Effector memory CD8-positive, alpha-beta T cell (primary cell): ENCODE measurements at regions not wholly inside any gene's neighbourhood (a gene's known extent, or its start where the extent isn't known, plus 50 kb on each side); places are given as distances from the start of the nearest gene placed in this dataset.

Experiments
- ATAC-seq: fragments of 150-1000 bp; cut with Tn5 transposase; replicated peaks from 2 replicates; pipeline ENCODE4 v1.10.0; 2021; ENCODE audit warnings: mild to moderate bottlenecking, moderate library complexity
- DNase-seq, 3 experiments: peaks; one replicate each; pipeline ENCODE4 v3.0.0; 2021
- H3K27ac Mint-ChIP-seq, 2 donors: one replicate each; pipeline ENCODE4 v1.8.0; 2022; ENCODE audit warnings: mild to moderate bottlenecking in 2 of 2, mixed read lengths in 2 of 2, moderate library complexity in 2 of 2
- H3K27me3 Mint-ChIP-seq, 2 donors: one replicate each; pipeline ENCODE4 v1.8.0; 2022; ENCODE audit warnings: mixed read lengths in 2 of 2
- H3K36me3 Mint-ChIP-seq: one replicate; pipeline ENCODE4 v1.8.0; 2022; ENCODE audit warnings: mild to moderate bottlenecking, moderate library complexity, mixed read lengths; ENCODE audit not compliant: insufficient read depth
- H3K4me1 Mint-ChIP-seq, 2 donors: one replicate each; pipeline ENCODE4 v1.8.0; 2022; ENCODE audit warnings: low read depth in 2 of 2, mixed read lengths in 2 of 2
- H3K4me3 Mint-ChIP-seq, 2 donors: one replicate each; pipeline ENCODE4 v1.8.0; 2022; ENCODE audit warnings: mild to moderate bottlenecking in 2 of 2, mixed read lengths in 2 of 2, moderate library complexity in 2 of 2
- H3K9me3 Mint-ChIP-seq, 2 donors: one replicate each; pipeline ENCODE4 v1.8.0; 2022; ENCODE audit warnings: mixed read lengths in 2 of 2

GRCh38 chr15:69648775-69649735 is 196.4 kb downstream of the RPLP1 start:
- ATAC-seq (no peak), DNase-seq (no peak)

GRCh38 chr15:69652293-69652692 is 199.7 kb downstream of the RPLP1 start:
- Mint-ChIP-seq H3K27ac (no peak overlapping the region), H3K36me3 (no peaks in the 10 kb centered on the region), H3K4me3 (no peak overlapping the region), H3K9me3 (no peaks in the 10 kb centered on the region), H3K27me3 (peaks cover 0 to 34% of the 10 kb centered on the region in 2 donors), H3K4me1 (peaks cover 19 to 28% of the 10 kb centered on the region in 2 donors)
- DNase-seq (no peak), ATAC-seq (no peak)

More at GRCh38 chr15:69648775-69649735, 196.4 kb downstream of the RPLP1 start:
- H3K36me3 Mint-ChIP-seq, result no peaks in the 10 kb centered on the region
- H3K27ac Mint-ChIP-seq, result peak overlapping the region in 1 of 2 donors; percentile 30
- H3K4me3 Mint-ChIP-seq, result no peak overlapping the region
- H3K27me3 Mint-ChIP-seq, result peaks cover 0 to 34% of the 10 kb centered on the region in 2 donors
- H3K9me3 Mint-ChIP-seq, result no peaks in the 10 kb centered on the region
- peaks cover 19 to 28% of the 10 kb centered on the region in 2 donors for H3K4me1 Mint-ChIP-seq

- peak; percentile 76 for ATAC-seq
- H3K4me1 Mint-ChIP-seq, result peaks cover 16 to 28% of the 10 kb centered on the region in 2 donors
- H3K36me3 Mint-ChIP-seq, result no peaks in the 10 kb centered on the region
Observed at GRCh38 chr15:69652751-69653305, 200.2 kb downstream of the RPLP1 start.

GRCh38 chr15:69653306-69653705 is 200.7 kb downstream of the RPLP1 start:
- Mint-ChIP-seq H3K27ac (peak overlapping the region in 1 of 2 donors; percentile 4), H3K27me3 (peaks cover 0 to 34% of the 10 kb centered on the region in 2 donors), H3K9me3 (no peaks in the 10 kb centered on the region), H3K4me1 (peaks cover 16 to 28% of the 10 kb centered on the region in 2 donors), H3K36me3 (no peaks in the 10 kb centered on the region), H3K4me3 (no peak overlapping the region)
- DNase-seq (no peak), ATAC-seq (no peak)

More at GRCh38 chr15:69652751-69653305, 200.2 kb downstream of the RPLP1 start:
- DNase-seq, result no peak
- Mint-ChIP-seq H3K27ac (peak overlapping the region in 1 of 2 donors; percentile 4), H3K9me3 (no peaks in the 10 kb centered on the region), H3K27me3 (peaks cover 0 to 34% of the 10 kb centered on the region in 2 donors), H3K4me3 (no peak overlapping the region)

GRCh38 chr15:69653846-69654245 is 201.2 kb downstream of the RPLP1 start:
- Mint-ChIP-seq H3K4me3 (no peak overlapping the region), H3K4me1 (peaks cover 15 to 26% of the 10 kb centered on the region in 2 donors), H3K36me3 (no peaks in the 10 kb centered on the region), H3K9me3 (no peaks in the 10 kb centered on the region), H3K27me3 (peaks cover 0 to 30% of the 10 kb centered on the region in 2 donors), H3K27ac (no peak overlapping the region)
- DNase-seq (no peak), ATAC-seq (no peak)

- Mint-ChIP-seq H3K9me3 (no peaks in the 10 kb centered on the region), H3K4me1 (peaks cover 13 to 18% of the 10 kb centered on the region in 2 donors), H3K4me3 (no peak overlapping the region), H3K27ac (no peak overlapping the region), H3K27me3 (peaks cover 0 to 7% of the 10 kb centered on the region in 2 donors), H3K36me3 (no peaks in the 10 kb centered on the region)
- ATAC-seq (no peak), DNase-seq (no peak)
Observed at GRCh38 chr15:69656271-69657030, 203.8 kb downstream of the RPLP1 start.

GRCh38 chr15:69657626-69658025 is 205.0 kb downstream of the RPLP1 start:
- H3K27ac Mint-ChIP-seq, result no peak overlapping the region
- no peaks in the 10 kb centered on the region for H3K9me3 Mint-ChIP-seq
- no peaks in the 10 kb centered on the region for H3K36me3 Mint-ChIP-seq
- DNase-seq (no peak), ATAC-seq (no peak)
- H3K27me3 Mint-ChIP-seq, result no peaks in the 10 kb centered on the region
- H3K4me3 Mint-ChIP-seq, result no peak overlapping the region
- peaks cover 10 to 11% of the 10 kb centered on the region in 2 donors for H3K4me1 Mint-ChIP-seq

- ATAC-seq (no peak), DNase-seq (no peak)
- no peaks in the 10 kb centered on the region for H3K9me3 Mint-ChIP-seq
- H3K27ac Mint-ChIP-seq, result no peak overlapping the region
- peaks cover 10 to 12% of the 10 kb centered on the region in 2 donors for H3K4me1 Mint-ChIP-seq
- H3K4me3 Mint-ChIP-seq, result no peak overlapping the region
- no peaks in the 10 kb centered on the region for H3K27me3 Mint-ChIP-seq
- H3K36me3 Mint-ChIP-seq, result no peaks in the 10 kb centered on the region
Observed at GRCh38 chr15:69658411-69658945, 205.9 kb downstream of the RPLP1 start.

- Mint-ChIP-seq H3K27ac (no peak overlapping the region), H3K27me3 (no peaks in the 10 kb centered on the region), H3K4me3 (no peak overlapping the region), H3K36me3 (no peaks in the 10 kb centered on the region), H3K9me3 (no peaks in the 10 kb centered on the region), H3K4me1 (peaks cover 8 to 13% of the 10 kb centered on the region in 2 donors)
- DNase-seq (no peak), ATAC-seq (no peak)
Observed at GRCh38 chr15:69659454-69660050, 206.9 kb downstream of the RPLP1 start.

- ATAC-seq, result no peak
- Mint-ChIP-seq H3K36me3 (no peaks in the 10 kb centered on the region), H3K27me3 (no peaks in the 10 kb centered on the region), H3K4me3 (no peak overlapping the region), H3K27ac (no peak overlapping the region), H3K9me3 (no peaks in the 10 kb centered on the region), H3K4me1 (peaks cover 8 to 18% of the 10 kb centered on the region in 2 donors)
- no peak for DNase-seq
Observed at GRCh38 chr15:69660114-69660513, 207.5 kb downstream of the RPLP1 start.

- no peak overlapping the region for H3K4me3 Mint-ChIP-seq
- H3K27me3 Mint-ChIP-seq, result no peaks in the 10 kb centered on the region
- no peak overlapping the region for H3K27ac Mint-ChIP-seq
- DNase-seq, result no peak
- peaks cover 15 to 25% of the 10 kb centered on the region in 2 donors for H3K4me1 Mint-ChIP-seq
- no peaks in the 10 kb centered on the region for H3K9me3 Mint-ChIP-seq
- no peak for ATAC-seq
- no peaks in the 10 kb centered on the region for H3K36me3 Mint-ChIP-seq
Observed at GRCh38 chr15:69660658-69661405, 208.2 kb downstream of the RPLP1 start.

- ATAC-seq, result no peak
- no peaks in the 10 kb centered on the region for H3K9me3 Mint-ChIP-seq
- no peaks in the 10 kb centered on the region for H3K36me3 Mint-ChIP-seq
- no peak overlapping the region for H3K27ac Mint-ChIP-seq
- H3K4me3 Mint-ChIP-seq, result no peak overlapping the region
- DNase-seq, result no peak
- peaks cover 22 to 31% of the 10 kb centered on the region in 2 donors for H3K4me1 Mint-ChIP-seq
- H3K27me3 Mint-ChIP-seq, result no peaks in the 10 kb centered on the region
Observed at GRCh38 chr15:69661446-69661845, 208.8 kb downstream of the RPLP1 start.
